ENCODE measurements at regions not wholly inside any gene's neighbourhood (a gene's known extent, or its start where the extent isn't known, plus 50 kb on each side); places are given as distances from the start of the nearest gene placed in this dataset.
"Not testable (repeated sequence)": the region's sequence is repeated elsewhere in the genome, so short reads cannot be mapped to it uniquely, and the experiment has no call there.

DNA sequence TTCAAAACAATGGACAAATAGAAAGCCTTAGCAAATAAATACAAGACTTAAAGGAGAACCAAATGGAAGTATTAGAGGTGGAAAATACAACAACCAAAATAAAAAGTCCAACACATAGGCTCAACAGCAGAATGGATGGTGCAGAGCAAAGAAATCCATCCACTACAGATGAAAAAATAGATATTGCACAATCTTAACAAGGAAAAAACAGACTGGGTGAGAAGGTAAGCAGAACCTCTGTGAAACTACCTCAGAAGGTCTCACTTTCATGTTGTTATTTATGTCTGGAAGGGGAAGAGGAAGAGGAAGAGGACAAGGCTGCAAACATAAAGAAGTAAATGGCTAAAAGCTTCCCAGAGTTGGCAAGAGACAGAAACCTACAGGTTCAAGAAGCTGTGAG lies 158.7 kb upstream of the NBPF11 start:
- peaks cover 8% of the 10 kb centered on the region for H3K36me3 Mint-ChIP-seq
- peaks cover 10% of the 10 kb centered on the region for H3K4me1 Mint-ChIP-seq
- no peak overlapping the region for H3K4me3 Mint-ChIP-seq
- no peak for ATAC-seq
- H3K27ac Mint-ChIP-seq = no peak overlapping the region
- H3K9me3 Mint-ChIP-seq (ENCODE audit: low read depth) = peaks cover 4% of the 10 kb centered on the region
- CTCF ChIA-PET = no interaction called here
- no peak for DNase-seq
- peaks cover 78% of the 10 kb centered on the region for H3K27me3 Mint-ChIP-seq

DNA sequence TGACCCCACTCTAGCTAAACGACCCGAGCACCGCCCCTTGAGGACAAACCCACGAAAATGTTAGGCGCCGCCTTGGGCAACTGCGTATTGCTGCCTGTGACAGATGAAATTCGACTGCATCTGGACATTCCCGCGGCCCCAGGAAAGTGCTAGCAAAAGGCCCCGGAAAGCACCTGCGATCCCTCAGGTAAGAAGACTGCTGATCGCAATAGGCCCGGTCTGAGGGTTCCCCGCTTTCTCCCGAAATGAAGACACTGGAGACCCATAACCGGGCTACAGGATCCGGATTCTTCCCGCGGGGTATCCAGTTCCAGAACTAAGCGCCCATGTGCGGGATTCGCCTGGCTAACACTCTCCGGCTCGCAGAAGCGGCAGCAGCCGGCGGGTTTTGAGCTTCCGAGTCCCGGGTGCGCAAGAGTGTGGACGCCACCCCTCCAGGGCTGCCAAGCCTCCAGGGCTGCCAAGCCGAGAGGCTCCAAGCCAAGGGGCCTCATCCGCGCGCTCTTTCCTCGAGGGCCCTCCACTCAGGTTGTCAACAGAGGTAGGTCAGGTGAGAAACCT lies 157.9 kb upstream of the NBPF11 start:
- H3K4me3 Mint-ChIP-seq = no peak overlapping the region
- no peak overlapping the region for H3K27ac Mint-ChIP-seq
- peaks cover 4% of the 10 kb centered on the region for H3K9me3 Mint-ChIP-seq (ENCODE audit: low read depth)
- H3K27me3 Mint-ChIP-seq = peaks cover 77% of the 10 kb centered on the region
- CTCF ChIA-PET = interaction anchor here (1.1 kb wide), 1 partner anchor 8 kb away, joined by 3 read pairs; no protein-coding TSS in a partner anchor
- ATAC-seq (no peak), DNase-seq (no peak)
- H3K4me1 Mint-ChIP-seq = peaks cover 7% of the 10 kb centered on the region
- H3K36me3 Mint-ChIP-seq = peaks cover 8% of the 10 kb centered on the region

DNA sequence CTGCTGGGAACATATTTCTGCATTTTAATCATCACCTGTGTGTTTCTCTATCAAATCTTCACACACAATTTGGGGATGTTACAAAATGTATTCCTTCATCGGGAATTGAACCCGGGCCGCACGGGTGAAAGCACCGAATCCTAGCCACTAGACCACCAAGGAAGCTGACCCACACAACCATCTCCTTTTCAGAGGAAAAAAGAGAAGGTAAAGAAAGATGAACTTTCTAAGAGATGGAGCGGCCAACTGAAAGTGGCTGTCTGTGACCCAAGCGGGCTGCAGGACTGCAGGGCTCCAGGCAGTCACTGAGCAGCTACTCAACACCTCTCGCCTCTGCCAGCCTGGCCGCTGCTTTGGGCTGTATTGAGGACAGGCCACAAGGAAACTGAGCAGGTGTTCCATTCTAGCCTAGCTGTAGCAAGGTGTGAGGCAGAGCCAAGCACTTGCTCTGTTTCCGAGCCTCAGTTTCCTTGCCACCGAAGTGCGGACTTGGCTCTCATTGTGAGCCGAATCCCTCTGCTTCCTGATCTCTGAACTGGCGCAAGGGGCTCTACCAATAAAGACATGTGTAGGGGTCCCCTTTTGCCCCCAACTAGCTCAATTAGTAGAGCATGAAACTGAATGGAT lies 156.9 kb upstream of the NBPF11 start:
- no peak for ATAC-seq
- Mint-ChIP-seq H3K27ac (no peak overlapping the region), H3K4me1 (peaks cover 13% of the 10 kb centered on the region), H3K4me3 (no peak overlapping the region), H3K9me3 (ENCODE audit: low read depth) (peaks cover 4% of the 10 kb centered on the region), H3K27me3 (peaks cover 77% of the 10 kb centered on the region), H3K36me3 (peaks cover 9% of the 10 kb centered on the region)
- CTCF ChIA-PET = interaction anchor here (1.1 kb wide), 1 partner anchor 9 kb away, joined by 3 read pairs; no protein-coding TSS in a partner anchor
- no peak for DNase-seq

DNA sequence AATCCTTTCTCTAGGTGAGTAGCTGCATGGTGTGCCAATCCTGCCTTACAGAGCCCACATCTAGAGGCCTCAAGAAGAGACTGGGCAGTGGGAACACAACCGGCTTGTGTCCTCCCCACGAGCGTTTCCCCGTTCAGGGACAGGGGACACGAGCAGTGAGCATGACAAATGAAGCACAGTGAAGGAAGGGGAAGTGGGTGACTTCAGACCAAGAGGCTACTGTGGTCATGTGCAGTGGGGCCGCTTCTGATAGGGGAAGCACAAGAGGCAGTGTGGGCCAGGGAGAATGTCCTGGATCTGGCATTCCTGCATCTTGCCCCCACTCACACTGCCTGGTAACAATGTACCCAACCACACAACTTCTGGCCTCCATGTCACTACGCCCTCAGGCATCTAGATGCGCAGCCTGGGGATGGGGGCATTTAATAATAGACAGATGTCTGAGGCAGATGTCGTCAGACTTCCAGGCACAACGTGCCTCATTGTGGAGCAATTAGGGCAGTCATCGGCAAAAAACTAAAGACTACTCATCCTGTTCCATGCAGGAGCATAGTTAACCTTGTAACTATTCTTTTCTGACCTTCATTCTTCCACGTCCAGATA lies 155.6 kb upstream of the NBPF11 start:
- H3K27ac Mint-ChIP-seq = no peak overlapping the region
- H3K36me3 Mint-ChIP-seq = peaks cover 10% of the 10 kb centered on the region
- peaks cover 76% of the 10 kb centered on the region for H3K27me3 Mint-ChIP-seq
- ATAC-seq (no peak), DNase-seq (no peak)
- H3K4me3 Mint-ChIP-seq = no peak overlapping the region
- peaks cover 19% of the 10 kb centered on the region for H3K4me1 Mint-ChIP-seq
- peaks cover 4% of the 10 kb centered on the region for H3K9me3 Mint-ChIP-seq (ENCODE audit: low read depth)
- CTCF ChIA-PET = interaction anchor here (1.4 kb wide), 1 partner anchor 1065 kb away, joined by 3 read pairs; the partner anchor contains the start of gene CHD1L

DNA sequence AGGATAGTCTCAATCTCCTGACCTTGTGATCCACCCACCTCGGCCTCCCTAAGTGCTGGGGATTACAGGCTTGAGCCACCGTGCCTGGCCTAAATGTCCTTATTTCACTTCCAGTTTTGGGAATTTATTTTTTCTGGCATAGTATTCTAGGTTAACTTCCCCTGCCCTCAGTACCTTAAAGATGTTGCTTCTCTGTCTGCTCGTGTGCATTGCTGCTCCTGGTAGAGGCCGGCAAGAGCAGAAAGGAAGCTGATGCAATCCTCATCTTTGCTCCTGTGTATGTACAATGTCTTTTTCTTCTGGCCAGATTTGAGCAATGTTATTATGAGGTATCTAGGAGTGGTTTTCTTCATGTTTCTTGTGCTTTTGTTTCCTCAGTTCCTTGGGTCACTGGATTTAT lies 152.9 kb upstream of the NBPF11 start:
- H3K36me3 Mint-ChIP-seq; H3K4me3 Mint-ChIP-seq; DNase-seq; ATAC-seq; H3K9me3 Mint-ChIP-seq (ENCODE audit: low read depth): not testable (repeated sequence)
- Mint-ChIP-seq H3K4me1 (peaks cover 19% of the 10 kb centered on the region), H3K27ac (peak overlapping the region; percentile 58), H3K27me3 (peaks cover 51% of the 10 kb centered on the region)
- CTCF ChIA-PET = interaction anchor here (1.8 kb wide), 1 partner anchor 13 kb away, joined by 4 read pairs; no protein-coding TSS in a partner anchor

DNA sequence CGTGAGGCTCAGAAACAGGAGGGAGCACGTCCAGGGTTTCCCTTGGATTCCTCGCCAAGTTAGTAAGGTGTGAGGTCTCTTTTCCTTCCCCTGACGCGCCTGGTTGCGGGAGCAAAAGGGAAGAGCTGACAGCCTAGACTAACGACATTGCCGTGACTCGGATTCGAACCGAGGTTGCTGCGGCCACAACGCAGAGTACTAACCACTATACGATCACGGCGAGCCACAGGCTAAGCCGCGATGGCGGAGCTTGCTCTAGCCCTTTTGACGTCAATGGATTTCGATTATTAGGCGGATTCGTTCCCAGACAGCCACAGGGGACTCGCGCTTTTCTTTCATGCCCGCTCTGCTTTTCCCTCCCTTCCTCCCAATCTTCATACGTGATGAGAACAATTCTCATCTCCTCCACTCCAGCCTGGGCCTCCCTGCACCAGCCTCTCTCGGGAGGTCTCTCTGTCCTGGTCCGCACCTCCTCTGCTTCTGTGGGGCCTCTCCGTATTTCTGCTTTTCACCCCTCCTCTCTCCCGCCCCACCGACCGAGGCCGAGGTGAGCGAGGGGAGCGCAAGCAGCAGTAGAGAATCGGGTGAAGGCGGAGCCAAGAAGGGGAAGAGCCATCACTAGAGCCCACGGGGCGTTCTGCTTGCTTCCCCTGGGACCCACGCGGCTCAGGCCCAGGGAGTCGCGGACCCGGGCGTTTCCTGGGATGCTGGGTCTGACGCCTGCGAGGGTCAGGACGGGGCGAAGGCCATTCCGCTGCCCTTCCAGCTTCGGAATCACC lies 150.7 kb upstream of the NBPF11 start:
- DNase-seq (peak; percentile 69), ATAC-seq (peak; percentile 90)
- peaks cover 19% of the 10 kb centered on the region for H3K4me1 Mint-ChIP-seq
- CTCF ChIA-PET = interaction anchor here (1.4 kb wide), 1 partner anchor 16 kb away, joined by 3 read pairs; no protein-coding TSS in a partner anchor
- not testable (repeated sequence) for H3K27ac Mint-ChIP-seq; H3K36me3 Mint-ChIP-seq; H3K9me3 Mint-ChIP-seq (ENCODE audit: low read depth)
- H3K27me3 Mint-ChIP-seq = peaks cover 32% of the 10 kb centered on the region
- peak overlapping the region; percentile 69 for H3K4me3 Mint-ChIP-seq

DNA sequence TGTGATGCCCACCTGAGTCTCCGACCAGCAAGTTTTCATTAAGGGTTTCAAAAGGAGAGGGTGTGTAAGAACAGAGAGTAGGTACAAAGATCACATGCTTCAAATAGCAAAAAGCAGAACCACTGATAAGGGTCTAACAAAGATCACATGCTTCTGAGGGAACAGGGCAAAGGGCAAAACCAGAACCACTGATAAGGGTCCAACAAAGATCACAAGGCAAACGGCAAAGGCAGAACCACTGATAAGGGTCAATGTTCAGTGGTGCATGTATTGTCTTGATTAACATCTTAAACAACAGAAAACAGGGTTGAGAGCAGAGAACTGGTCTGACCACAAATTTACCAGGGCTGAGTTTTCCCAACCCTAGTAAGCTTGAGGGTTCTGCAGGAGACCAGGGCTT lies 145.8 kb upstream of the NBPF11 start:
- H3K27ac Mint-ChIP-seq; H3K4me3 Mint-ChIP-seq; H3K36me3 Mint-ChIP-seq; H3K4me1 Mint-ChIP-seq; ATAC-seq; CTCF ChIA-PET; DNase-seq; H3K27me3 Mint-ChIP-seq; H3K9me3 Mint-ChIP-seq (ENCODE audit: low read depth): not testable (repeated sequence)

DNA sequence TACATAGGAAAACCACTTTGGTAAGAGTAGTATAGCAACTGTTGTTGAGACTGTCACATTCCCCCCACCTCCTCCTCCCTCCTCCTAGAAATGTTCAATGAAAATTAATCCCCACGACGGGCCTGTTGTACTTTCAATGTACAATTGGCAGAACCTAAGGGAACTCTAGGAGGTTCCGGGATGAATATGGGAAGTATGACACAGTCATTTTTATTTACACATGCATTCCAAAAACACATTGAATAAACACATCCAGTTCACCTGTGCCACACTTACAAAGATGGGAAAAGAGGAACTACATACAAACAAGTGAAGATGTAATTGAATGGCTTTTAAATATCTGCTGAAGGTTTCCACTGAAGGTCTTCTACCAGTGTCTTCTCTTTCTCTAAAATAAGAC lies 144.4 kb upstream of the NBPF11 start:
- ATAC-seq = no peak
- H3K9me3 Mint-ChIP-seq (ENCODE audit: low read depth) = no peaks in the 10 kb centered on the region
- H3K27ac Mint-ChIP-seq = no peak overlapping the region
- H3K36me3 Mint-ChIP-seq = no peaks in the 10 kb centered on the region
- H3K4me3 Mint-ChIP-seq = no peak overlapping the region
- CTCF ChIA-PET = no interaction called here
- no peaks in the 10 kb centered on the region for H3K4me1 Mint-ChIP-seq
- peaks cover 6% of the 10 kb centered on the region for H3K27me3 Mint-ChIP-seq
- no peak for DNase-seq

DNA sequence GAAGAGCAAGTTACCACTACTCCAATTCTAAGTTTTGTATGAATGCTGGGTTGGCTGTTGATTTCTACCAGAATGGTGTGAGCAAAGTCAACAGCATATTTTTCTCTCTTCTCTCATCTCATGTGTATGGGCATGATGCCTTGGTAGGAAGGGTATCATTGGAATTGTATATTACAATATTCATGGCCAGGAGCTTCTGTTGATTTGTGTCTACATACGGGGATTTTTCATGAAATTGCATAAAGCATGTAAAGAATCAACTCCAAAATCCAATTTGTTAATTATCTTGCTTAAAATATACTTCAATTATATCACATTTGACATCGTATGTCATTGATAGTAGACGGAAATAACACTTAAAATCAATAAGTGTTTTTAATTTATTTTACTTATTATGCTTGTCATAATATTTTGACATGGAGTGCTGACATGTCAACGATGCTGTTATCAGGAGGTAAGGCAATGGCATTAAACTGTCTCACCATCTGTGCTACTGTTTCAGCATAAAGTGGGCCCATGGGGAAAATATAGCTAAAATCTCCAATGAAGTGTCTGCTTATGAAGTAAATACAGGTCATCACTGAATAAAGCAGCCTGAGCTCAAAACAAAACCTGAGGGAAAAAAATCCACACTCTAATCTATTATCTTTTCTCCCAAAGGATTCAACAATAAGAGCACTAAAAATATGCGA lies 142.2 kb upstream of the NBPF11 start:
- CTCF ChIA-PET = no interaction called here
- H3K27ac Mint-ChIP-seq = no peak overlapping the region
- ATAC-seq = no peak
- no peaks in the 10 kb centered on the region for H3K4me1 Mint-ChIP-seq
- no peak for DNase-seq
- no peaks in the 10 kb centered on the region for H3K9me3 Mint-ChIP-seq (ENCODE audit: low read depth)
- H3K4me3 Mint-ChIP-seq = no peak overlapping the region
- peaks cover 8% of the 10 kb centered on the region for H3K27me3 Mint-ChIP-seq
- H3K36me3 Mint-ChIP-seq = no peaks in the 10 kb centered on the region

DNA sequence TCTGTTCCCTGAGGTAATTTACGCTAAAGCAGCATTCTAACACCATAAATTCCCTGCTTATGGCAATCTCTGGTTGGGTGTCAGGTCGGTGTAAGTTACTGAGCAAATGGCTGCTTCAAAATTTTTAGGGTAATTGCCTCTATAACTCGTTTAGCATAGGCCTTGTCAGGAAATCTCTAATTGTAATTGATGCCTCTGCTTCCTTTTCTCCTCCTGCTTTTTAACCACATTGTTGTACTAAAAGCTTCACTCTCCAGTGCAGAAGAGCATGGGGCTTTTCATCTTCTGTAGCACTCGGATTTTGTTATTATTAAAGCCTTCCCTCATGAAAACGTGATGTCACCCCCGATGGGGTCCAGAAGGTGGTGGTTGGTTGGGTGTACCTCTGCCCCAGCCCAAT lies 141.6 kb upstream of the NBPF11 start:
- no peaks in the 10 kb centered on the region for H3K36me3 Mint-ChIP-seq
- DNase-seq = no peak
- no peaks in the 10 kb centered on the region for H3K9me3 Mint-ChIP-seq (ENCODE audit: low read depth)
- H3K4me3 Mint-ChIP-seq = no peak overlapping the region
- CTCF ChIA-PET = no interaction called here
- no peak for ATAC-seq
- H3K27ac Mint-ChIP-seq = no peak overlapping the region
- H3K4me1 Mint-ChIP-seq = no peaks in the 10 kb centered on the region
- peaks cover 8% of the 10 kb centered on the region for H3K27me3 Mint-ChIP-seq

DNA sequence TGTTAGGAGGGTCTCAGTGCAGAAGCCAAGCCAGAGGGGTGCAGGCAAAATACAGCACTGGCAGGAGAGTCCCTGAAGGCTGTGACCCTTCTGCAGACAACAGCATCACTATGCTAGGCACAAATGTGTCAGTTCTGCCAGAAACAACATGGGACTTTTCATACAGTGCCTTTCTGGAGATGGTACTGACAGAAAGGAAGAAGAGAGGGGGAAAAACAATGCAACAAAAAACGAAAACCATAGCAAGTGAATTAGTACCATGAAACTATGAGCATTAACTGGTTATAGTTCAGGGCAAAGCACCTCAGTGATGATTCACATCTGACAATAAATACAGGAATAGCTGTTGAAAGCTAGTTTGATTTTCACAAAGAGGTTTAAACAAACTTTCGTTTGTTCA lies 140.8 kb upstream of the NBPF11 start:
- Mint-ChIP-seq H3K4me3 (no peak overlapping the region), H3K4me1 (no peaks in the 10 kb centered on the region), H3K36me3 (no peaks in the 10 kb centered on the region), H3K27me3 (peaks cover 10% of the 10 kb centered on the region), H3K9me3 (ENCODE audit: low read depth) (no peaks in the 10 kb centered on the region), H3K27ac (no peak overlapping the region)
- ATAC-seq = no peak
- CTCF ChIA-PET = no interaction called here
- no peak for DNase-seq

DNA sequence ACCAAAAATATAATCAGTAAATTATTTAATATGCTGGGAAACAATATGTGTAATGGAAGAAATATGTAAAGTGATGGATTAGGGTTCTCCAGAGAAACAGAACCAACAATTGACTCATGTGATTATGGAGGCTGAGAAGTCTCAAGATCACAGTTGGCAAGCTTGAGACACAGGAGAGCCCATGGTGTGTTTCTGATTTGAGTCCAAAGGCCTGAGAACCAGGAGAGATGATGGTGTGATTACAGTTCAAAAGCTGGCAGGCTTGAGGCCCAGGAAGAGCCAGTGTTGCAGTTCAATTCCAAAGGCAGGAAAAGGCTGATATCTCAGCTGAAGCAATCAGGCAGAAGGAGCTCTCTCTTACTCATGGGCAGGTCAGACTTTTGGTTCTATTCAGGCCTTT lies 138.8 kb upstream of the NBPF11 start:
- DNase-seq (no peak), ATAC-seq (no peak)
- CTCF ChIA-PET = no interaction called here
- Mint-ChIP-seq H3K27ac (no peak overlapping the region), H3K9me3 (ENCODE audit: low read depth) (no peaks in the 10 kb centered on the region), H3K36me3 (no peaks in the 10 kb centered on the region), H3K4me1 (no peaks in the 10 kb centered on the region), H3K4me3 (no peak overlapping the region), H3K27me3 (peaks cover 10% of the 10 kb centered on the region)

DNA sequence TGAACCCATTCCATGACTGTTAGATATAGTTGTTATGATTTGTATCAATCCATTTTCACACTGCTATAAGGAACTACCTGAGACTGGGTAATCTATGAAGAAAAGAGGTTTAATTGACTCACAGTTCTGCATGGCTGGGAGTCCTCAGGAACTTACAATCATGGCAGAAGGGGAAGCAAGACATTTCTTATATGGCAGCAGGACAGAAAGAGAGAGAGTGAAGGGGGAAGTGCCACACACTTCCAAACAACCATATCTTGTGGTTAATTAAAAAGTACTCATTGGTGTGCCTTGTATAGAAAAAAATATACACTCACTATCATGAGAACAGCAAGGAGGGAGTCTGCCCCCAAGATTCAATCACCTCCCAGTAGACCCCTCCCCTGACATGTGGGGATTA lies 137.6 kb upstream of the NBPF11 start:
- peaks cover 10% of the 10 kb centered on the region for H3K27me3 Mint-ChIP-seq
- H3K4me1 Mint-ChIP-seq = no peaks in the 10 kb centered on the region
- CTCF ChIA-PET = no interaction called here
- no peak overlapping the region for H3K27ac Mint-ChIP-seq
- no peaks in the 10 kb centered on the region for H3K36me3 Mint-ChIP-seq
- DNase-seq = no peak
- ATAC-seq = no peak
- H3K9me3 Mint-ChIP-seq (ENCODE audit: low read depth) = no peaks in the 10 kb centered on the region
- no peak overlapping the region for H3K4me3 Mint-ChIP-seq
